Urothelium cell line (cell line): ENCODE measurements at regions not wholly inside any gene's neighbourhood (a gene's known extent, or its start where the extent isn't known, plus 50 kb on each side); places are given as distances from the start of the nearest gene placed in this dataset.
"Not testable (repeated sequence)": the region's sequence is repeated elsewhere in the genome, so short reads cannot be mapped to it uniquely, and the experiment has no call there.

Source experiments
- DNase-seq: peaks from one replicate; pipeline ENCODE4 v3.0.0; 2011; ENCODE audit warnings: low spot score, mixed read lengths
- FAIRE-seq: peaks from 2 replicates; lab custom pipeline; 2011; peaks lifted over from hg19 to GRCh38; lab: Jason Lieb, UNC

DNA sequence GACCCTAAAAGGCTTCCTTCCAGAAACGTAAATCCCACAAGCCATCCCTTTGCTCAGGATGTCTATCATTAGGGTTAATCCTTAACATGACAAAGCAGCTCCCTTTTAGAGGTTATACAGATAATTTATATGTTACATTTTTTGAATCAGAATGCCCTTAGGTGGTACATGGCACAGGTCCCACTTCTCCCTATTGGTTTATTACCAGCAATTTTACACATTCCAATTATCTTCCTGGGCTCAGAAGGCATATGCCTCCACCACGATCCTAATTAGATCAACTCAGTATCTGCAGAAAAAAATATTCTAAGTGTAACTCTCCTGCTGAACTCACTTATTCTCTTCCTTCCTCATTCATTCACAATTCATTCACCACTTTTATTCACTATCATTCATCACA is 507.0 kb upstream of the MAP2 start:
- no peak for FAIRE-seq

DNA sequence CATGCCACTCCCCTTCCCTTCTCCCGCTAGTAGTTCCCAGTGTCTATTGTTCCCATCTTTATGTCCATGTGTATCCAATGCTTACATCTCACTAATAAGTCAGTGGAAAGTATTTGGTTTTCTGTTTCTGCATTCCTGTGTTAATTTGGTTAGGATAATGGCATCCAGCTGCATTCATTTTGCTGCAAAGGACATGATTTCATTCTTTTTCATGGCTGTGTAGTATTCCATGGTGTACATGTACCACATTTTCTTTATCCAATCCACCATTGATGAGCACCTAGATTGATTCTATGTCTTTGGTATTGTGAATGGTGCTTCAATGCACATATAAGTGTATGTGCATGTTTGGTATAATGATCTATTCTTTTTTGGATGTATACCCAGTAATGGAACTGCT is 502.5 kb upstream of the MAP2 start:
- not testable (repeated sequence) for DNase-seq, FAIRE-seq

More for the DNA sequence above, 507.0 kb upstream of the MAP2 start:
- DNase-seq, result no peak

DNA sequence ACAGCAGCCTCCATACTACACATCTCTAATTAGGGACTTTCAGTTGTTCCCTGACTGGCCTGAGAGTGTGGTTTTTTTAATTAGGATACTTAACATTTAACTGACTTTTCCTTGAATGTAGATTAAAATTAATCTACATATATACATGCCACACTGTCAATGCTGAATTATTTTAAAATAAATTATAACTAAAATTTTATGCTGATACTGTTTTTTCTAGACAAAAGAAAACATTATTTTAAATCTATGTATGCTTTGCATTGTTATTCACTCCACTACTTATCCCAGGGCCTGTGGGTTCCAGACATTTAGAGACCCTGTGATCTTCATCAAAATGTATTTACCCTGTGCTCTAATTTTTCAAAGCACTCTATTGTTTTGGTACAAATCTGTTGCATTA is 496.0 kb upstream of the MAP2 start:
- DNase-seq (no peak), FAIRE-seq (no peak)

- FAIRE-seq (no peak), DNase-seq (no peak)
Observed at GRCh38 chr2:208929139-208929864, 494.5 kb upstream of the MAP2 start.

- no peak for FAIRE-seq
- DNase-seq, result no peak
Observed at GRCh38 chr2:208929894-208930427, 493.9 kb upstream of the MAP2 start.

GRCh38 chr2:208935531-208935930 is 488.3 kb upstream of the MAP2 start:
- FAIRE-seq (no peak), DNase-seq (no peak)

DNA sequence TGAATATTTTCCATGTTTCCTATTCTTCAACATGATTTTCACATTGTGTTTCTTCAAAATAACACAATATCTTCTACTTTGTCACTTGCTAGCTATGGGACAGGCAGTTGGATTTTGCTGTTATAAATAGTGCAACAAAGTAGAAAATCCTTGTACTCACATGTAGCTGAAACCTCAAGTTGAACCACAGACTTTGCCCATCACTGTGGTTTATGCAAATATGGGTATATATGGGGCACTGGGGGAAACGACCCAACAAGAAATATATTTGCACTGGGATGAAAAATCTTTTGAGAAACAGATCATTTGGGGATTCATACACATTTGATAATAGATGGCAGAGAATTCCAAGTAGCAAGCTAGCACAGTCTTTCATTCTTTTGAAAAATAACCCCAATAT is 486.3 kb upstream of the MAP2 start:
- no peak for FAIRE-seq
- no peak for DNase-seq

- DNase-seq, result peak; percentile 18
- no peak for FAIRE-seq
Observed at GRCh38 chr2:208939852-208940251, 484.0 kb upstream of the MAP2 start.

- no peak for DNase-seq
- FAIRE-seq, result no peak
Observed at GRCh38 chr2:208945719-208946256, 478.1 kb upstream of the MAP2 start.

DNA sequence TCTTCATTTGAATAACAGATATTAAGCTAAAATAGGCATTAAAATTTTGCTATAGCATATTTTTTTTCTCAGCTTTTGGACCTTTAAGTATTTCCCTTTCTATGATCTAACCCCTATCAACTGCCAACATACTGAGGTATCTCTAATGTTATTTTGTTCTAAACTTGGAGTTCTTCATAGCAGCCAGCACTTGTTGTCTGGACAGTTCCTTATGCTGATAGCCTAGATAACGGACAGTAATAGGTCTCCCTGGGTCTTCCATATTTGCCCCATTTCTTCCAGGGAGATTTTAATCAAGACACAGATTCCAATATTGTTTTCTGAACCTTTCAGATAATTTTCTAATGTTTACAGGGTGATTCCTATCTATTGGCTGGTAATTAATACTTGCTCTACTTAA is 475.8 kb upstream of the MAP2 start:
- no peak for FAIRE-seq

GRCh38 chr2:208970070-208970469 is 453.8 kb upstream of the MAP2 start:
- FAIRE-seq, result no peak
- no peak for DNase-seq

More for the DNA sequence above, 475.8 kb upstream of the MAP2 start:
- no peak for DNase-seq

DNA sequence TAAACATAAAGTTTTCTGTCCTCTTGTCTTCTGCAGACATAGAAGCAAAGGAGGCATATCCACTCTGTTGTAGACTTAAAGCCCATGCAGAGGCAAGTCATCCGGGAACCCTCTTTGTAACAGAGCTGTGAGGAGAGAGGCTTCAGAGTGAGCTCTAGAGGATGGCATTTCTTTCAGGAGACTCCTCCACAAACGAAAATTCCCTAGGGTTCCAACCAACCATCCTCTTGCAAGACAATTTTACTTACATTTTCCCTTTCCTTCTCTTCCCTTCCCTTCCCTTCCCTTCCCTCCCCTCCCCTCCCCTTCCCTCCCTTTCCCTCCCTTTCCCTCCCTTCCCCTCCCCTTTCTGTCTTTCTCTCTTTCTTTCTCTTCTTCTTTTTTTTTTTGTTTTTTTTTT is 446.3 kb upstream of the MAP2 start:
- FAIRE-seq (no peak), DNase-seq (no peak)

DNA sequence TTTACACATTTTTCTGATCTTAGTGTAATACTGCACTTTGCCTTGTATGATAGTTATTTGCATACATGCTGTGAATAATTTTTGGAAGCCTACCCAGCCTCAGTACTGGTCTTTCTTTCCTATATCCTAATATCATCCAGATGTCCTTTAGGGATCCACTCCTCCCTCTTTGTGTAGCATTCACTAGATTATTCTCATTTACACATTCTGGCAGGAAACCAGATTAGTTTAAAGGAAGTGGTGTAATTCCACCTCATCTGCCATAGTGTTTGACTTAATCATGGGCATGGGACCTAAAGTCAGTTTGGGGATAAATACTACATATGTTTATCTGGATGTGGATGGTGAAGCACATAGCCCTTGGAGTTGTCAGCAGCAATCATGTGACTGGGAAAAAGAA is 444.9 kb upstream of the MAP2 start:
- FAIRE-seq (no peak), DNase-seq (no peak)

- FAIRE-seq, result no peak
- no peak for DNase-seq
Observed at GRCh38 chr2:208980321-208980720, 443.5 kb upstream of the MAP2 start.

GRCh38 chr2:208982831-208983230 is 441.0 kb upstream of the MAP2 start:
- no peak for DNase-seq
- FAIRE-seq, result no peak

GRCh38 chr2:208983486-208983885 is 440.4 kb upstream of the MAP2 start:
- DNase-seq, result no peak
- FAIRE-seq, result no peak

DNA sequence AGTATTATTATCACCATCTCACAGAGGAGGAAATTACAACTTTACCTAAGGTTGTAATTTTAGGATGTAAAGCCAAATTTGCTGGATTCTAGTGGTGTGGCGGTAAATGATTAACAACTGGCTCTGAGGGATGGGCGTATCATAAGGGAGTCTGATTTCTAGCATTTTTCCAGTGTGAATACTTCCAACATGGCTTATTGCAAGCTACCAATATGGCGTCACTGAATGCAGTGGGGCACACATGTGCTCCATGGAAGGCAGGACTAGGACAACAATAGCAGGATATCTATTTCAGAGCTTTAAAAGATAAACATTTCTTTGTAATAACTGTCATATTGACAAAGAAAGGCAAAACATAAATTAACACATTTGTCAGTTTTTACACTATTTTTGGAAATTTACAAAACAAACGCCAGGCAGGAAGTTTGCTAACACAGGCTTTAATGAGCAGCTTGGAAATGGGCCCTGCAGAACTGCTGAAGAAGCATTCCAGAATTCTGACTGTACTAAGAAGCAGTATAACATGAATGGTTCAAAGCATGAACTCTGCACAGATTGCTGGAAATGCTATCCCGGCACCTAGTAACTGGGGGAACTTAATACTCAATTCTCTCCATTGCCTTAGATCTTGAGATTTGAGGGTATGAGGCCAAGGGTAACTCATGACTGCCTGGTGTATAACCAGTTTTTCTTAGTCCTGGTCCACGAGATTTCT is 439.3 kb upstream of the MAP2 start:
- FAIRE-seq, result no peak

DNA sequence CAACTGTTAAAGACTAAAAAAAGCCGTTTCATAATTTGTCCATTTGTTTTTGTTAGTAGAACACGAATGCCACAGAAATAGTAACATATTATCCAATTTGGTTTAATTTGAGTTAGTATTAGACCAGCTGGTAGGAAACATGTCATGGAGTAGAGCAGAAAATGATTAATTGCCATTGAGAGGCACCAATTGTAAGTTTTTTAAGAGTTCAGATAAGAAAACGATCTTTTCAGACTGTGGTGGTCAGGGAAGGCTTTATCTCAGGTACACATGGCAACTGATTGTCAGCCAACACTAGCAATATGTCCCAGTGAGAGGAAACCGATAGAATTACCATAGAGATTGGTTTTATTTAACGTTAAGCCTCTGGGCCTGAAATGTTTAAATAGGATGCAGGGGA is 438.2 kb upstream of the MAP2 start:
- no peak for DNase-seq
- FAIRE-seq, result no peak

More for the DNA sequence above, 439.3 kb upstream of the MAP2 start:
- peak; percentile 11 for DNase-seq

GRCh38 chr2:208990716-208991115 is 433.1 kb upstream of the MAP2 start:
- no peak for DNase-seq

GRCh38 chr2:208999911-209000310 is 423.9 kb upstream of the MAP2 start:
- FAIRE-seq, result no peak
- no peak for DNase-seq

More at GRCh38 chr2:208990716-208991115, 433.1 kb upstream of the MAP2 start:
- FAIRE-seq, result no peak

DNA sequence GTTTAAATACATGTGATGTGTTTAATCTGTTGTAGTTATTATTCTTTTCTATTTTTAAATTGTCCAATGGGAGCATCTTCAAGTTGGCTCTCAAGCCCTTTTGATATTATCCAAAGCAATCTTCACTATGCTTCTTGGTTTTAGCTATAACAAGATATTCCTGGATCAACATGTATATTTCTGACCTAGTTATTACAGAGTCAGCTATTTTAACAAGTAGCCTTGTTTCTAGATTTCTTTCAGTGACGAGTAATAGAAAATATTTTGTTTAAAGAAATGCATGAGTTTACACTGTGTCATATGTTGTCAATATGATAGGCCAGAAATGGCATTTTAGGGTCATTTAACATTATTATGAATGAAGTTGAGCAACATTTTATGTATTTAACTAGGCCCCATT is 421.8 kb upstream of the MAP2 start:
- DNase-seq, result no peak
- no peak for FAIRE-seq

DNA sequence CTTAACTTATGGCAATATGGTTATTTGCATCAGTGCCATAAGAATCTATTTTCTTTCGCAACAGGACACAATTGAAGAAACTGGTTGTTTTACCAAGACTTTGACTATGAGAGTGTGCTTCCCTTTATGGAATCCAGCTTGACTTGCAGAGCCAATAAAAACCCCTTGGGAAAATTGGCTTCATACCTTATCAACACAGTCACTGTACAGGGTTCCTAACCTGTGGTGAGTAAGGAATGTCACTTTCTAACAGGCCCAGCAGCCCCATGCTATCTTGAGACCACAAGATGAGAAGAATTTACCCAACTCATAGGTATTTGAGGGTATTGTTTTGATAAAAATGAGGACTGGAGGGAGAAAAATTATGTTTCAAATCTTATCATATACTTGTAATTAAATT is 418.5 kb upstream of the MAP2 start:
- FAIRE-seq, result no peak
- DNase-seq, result no peak
